GM12875 (cell line): ENCODE measurements at regions not wholly inside any gene's neighbourhood (a gene's known extent, or its start where the extent isn't known, plus 50 kb on each side); places are given as distances from the start of the nearest gene placed in this dataset.

Experiments
- H3K4me3 ChIP-seq: one replicate; pipeline ENCODE4 v1.5.1; 2011; ENCODE audit warnings: low read depth, low read length, control low read depth
- CTCF ChIP-seq: IDR thresholded peaks from 2 replicates; pipeline ENCODE4 v1.5.1; 2011; ENCODE audit warnings: low read depth, mild to moderate bottlenecking, control low read depth, inconsistent platforms, low read length, moderate library complexity, borderline replicate concordance; ENCODE audit not compliant: insufficient read depth

GRCh38 chr6:113668641-113669408 is 188.3 kb upstream of the MARCKS start:
- no peak for TF ChIP-seq CTCF
- no peak overlapping the region for H3K4me3 ChIP-seq

- H3K4me3 ChIP-seq, result no peak overlapping the region
- no peak for TF ChIP-seq CTCF
Observed at GRCh38 chr6:113669606-113670005, 187.5 kb upstream of the MARCKS start.

GRCh38 chr6:113671421-113671820 is 185.7 kb upstream of the MARCKS start:
- H3K4me3 ChIP-seq, result no peak overlapping the region
- TF ChIP-seq CTCF, result no peak

- H3K4me3 ChIP-seq, result no peak overlapping the region
- no peak for TF ChIP-seq CTCF
Observed at GRCh38 chr6:113672491-113673149, 184.5 kb upstream of the MARCKS start.

- TF ChIP-seq CTCF, result no peak
- no peak overlapping the region for H3K4me3 ChIP-seq
Observed at GRCh38 chr6:113674075-113674474, 183.1 kb upstream of the MARCKS start.

GRCh38 chr6:113676057-113676456 is 181.1 kb upstream of the MARCKS start:
- no peak overlapping the region for H3K4me3 ChIP-seq
- TF ChIP-seq CTCF, result no peak

- H3K4me3 ChIP-seq, result no peak overlapping the region
Observed at GRCh38 chr6:113676968-113677367, 180.2 kb upstream of the MARCKS start.

More at GRCh38 chr6:113676968-113677367, 180.2 kb upstream of the MARCKS start:
- no peak for TF ChIP-seq CTCF
